ENCODE measurements at regions not wholly inside any gene's neighbourhood (a gene's known extent, or its start where the extent isn't known, plus 50 kb on each side); places are given as distances from the start of the nearest gene placed in this dataset.

DNA sequence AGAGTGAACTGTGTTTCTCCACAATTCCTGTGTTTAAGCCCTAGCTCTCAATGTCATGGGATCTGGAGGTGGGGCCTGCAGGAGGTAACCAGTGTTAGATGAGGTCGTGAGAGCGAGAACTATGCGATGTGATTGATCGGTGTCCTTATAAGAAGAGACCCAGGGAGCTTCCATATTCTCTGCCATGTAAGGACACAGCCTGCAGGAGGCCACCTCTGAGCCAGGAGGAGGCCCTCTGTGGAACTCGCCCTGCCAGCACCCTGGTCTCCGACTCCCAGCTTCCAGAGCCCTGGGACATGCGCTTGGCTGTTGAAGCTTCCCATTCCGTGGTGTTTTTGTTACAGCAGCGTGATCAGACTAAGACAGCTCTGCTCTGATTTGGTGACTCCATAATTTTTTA, 255.4 kb downstream of the IRX2 start:
- Histone ChIP-seq H3F3A (ENCODE audit: insufficient read depth, low read length) (no peaks in the 10 kb centered on the region), H3K27me3 (replicated peaks; ENCODE audit: insufficient read depth, low read length) (no peaks in the 10 kb centered on the region), H3K9me2 (replicated peaks; ENCODE audit: insufficient read depth, low read length) (no peaks in the 10 kb centered on the region), H3K27ac (ENCODE audit: low read length) (no peak overlapping the region), H2AFZ (ENCODE audit: low read length) (no peak overlapping the region), H3K9me3 (replicated peaks; ENCODE audit: insufficient read depth, low read length) (no peaks in the 10 kb centered on the region), H3K9ac (ENCODE audit: low read length) (no peak overlapping the region), H3K4me1 (ENCODE audit: low read length) (no peaks in the 10 kb centered on the region), H3K36me3 (replicated peaks; ENCODE audit: insufficient read depth, low read length) (no peaks in the 10 kb centered on the region), H4K20me1 (ENCODE audit: insufficient read depth, low read length) (no peaks in the 10 kb centered on the region), H3K79me2 (ENCODE audit: low read length) (no peaks in the 10 kb centered on the region), H3K4me3 (ENCODE audit: low read length) (no peak overlapping the region), H3K4me2 (ENCODE audit: low read depth, low read length) (no peak overlapping the region)
- no peak for TF ChIP-seq EZH2phosphoT487 (IDR thresholded peaks at IDR 0.05; ENCODE audit: low read length)
- TF ChIP-seq EZH2 (optimal IDR thresholded peaks at IDR 0.05; ENCODE audit: low read depth, low read length): no peak
- TF ChIP-seq, protein P1, sequence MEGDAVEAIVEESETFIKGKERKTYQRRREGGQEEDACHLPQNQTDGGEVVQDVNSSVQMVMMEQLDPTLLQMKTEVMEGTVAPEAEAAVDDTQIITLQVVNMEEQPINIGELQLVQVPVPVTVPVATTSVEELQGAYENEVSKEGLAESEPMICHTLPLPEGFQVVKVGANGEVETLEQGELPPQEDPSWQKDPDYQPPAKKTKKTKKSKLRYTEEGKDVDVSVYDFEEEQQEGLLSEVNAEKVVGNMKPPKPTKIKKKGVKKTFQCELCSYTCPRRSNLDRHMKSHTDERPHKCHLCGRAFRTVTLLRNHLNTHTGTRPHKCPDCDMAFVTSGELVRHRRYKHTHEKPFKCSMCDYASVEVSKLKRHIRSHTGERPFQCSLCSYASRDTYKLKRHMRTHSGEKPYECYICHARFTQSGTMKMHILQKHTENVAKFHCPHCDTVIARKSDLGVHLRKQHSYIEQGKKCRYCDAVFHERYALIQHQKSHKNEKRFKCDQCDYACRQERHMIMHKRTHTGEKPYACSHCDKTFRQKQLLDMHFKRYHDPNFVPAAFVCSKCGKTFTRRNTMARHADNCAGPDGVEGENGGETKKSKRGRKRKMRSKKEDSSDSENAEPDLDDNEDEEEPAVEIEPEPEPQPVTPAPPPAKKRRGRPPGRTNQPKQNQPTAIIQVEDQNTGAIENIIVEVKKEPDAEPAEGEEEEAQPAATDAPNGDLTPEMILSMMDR (IDR thresholded peaks at IDR 0.05; ENCODE audit: low read length): no peak
- DNase-seq: no peak

DNA sequence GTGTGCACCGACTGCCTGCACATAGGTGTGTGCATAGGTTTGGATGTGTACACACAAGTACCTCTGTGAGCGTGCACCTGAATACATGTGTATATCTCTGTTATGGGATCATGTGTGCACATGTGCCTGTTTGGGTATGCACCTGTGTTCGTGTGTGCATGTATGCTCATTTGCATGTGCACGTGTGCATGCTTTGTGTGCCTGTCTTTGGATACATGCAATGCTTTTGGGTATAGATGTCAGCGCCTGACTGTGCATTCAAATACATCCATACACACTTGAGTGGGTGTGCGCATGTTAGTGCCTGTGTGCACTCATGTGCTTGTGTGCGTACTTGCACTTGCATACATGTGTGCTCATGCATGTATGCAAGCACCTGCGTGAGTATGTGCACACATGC, 258.1 kb downstream of the IRX2 start:
- TF ChIP-seq, protein P1 (IDR thresholded peaks at IDR 0.05; ENCODE audit: low read length): no peak
- TF ChIP-seq EZH2phosphoT487 (IDR thresholded peaks at IDR 0.05; ENCODE audit: low read length) (no peak), EZH2 (optimal IDR thresholded peaks at IDR 0.05; ENCODE audit: low read depth, low read length) (no peak)
- no peaks in the 10 kb centered on the region for H3K27me3 ChIP-seq (replicated peaks; ENCODE audit: insufficient read depth, low read length)
- H3K9me3 ChIP-seq (replicated peaks; ENCODE audit: insufficient read depth, low read length): no peaks in the 10 kb centered on the region

DNA sequence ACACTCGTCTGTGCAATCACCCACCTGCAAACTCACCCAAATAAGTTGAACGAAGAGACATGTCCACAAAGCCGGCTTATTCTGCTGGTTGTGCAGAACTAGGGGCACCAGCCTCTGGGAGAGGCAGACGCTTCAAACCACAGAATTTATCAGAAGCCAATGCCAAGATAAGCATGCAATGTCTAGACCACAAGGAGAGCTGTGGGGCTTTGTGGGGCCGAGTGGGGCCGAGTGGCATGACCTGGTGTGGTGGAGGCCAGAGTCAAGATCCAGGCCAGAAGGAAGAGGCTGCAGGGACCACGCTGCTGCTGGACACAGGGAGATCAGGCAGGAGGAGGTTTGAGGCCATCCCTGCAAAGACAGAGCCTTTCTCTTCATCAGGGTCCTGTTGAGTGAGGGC, 259.0 kb downstream of the IRX2 start:
- H3K9ac ChIP-seq (ENCODE audit: low read length): no peak overlapping the region
- DNase-seq: no peak
- no peak overlapping the region for H2AFZ ChIP-seq (ENCODE audit: low read length)
- H4K20me1 ChIP-seq (ENCODE audit: insufficient read depth, low read length): no peaks in the 10 kb centered on the region
- H3K27me3 ChIP-seq (replicated peaks; ENCODE audit: insufficient read depth, low read length): no peaks in the 10 kb centered on the region
- TF ChIP-seq EZH2phosphoT487 (IDR thresholded peaks at IDR 0.05; ENCODE audit: low read length) (no peak), EZH2 (optimal IDR thresholded peaks at IDR 0.05; ENCODE audit: low read depth, low read length) (no peak)
- TF ChIP-seq, protein P1 (IDR thresholded peaks at IDR 0.05; ENCODE audit: low read length): no peak
- H3K36me3 ChIP-seq (replicated peaks; ENCODE audit: insufficient read depth, low read length): no peaks in the 10 kb centered on the region
- no peaks in the 10 kb centered on the region for H3F3A ChIP-seq (ENCODE audit: insufficient read depth, low read length)
- H3K4me2 ChIP-seq (ENCODE audit: low read depth, low read length): no peak overlapping the region
- H3K9me2 ChIP-seq (replicated peaks; ENCODE audit: insufficient read depth, low read length): no peaks in the 10 kb centered on the region
- no peak overlapping the region for H3K27ac ChIP-seq (ENCODE audit: low read length)
- no peaks in the 10 kb centered on the region for H3K79me2 ChIP-seq (ENCODE audit: low read length)
- H3K9me3 ChIP-seq (replicated peaks; ENCODE audit: insufficient read depth, low read length): no peaks in the 10 kb centered on the region
- no peak overlapping the region for H3K4me3 ChIP-seq (ENCODE audit: low read length)
- H3K4me1 ChIP-seq (ENCODE audit: low read length): no peaks in the 10 kb centered on the region

More for the DNA sequence above, 258.1 kb downstream of the IRX2 start:
- H3K79me2 ChIP-seq (ENCODE audit: low read length): no peaks in the 10 kb centered on the region
- no peak overlapping the region for H3K27ac ChIP-seq (ENCODE audit: low read length)
- no peaks in the 10 kb centered on the region for H3K4me1 ChIP-seq (ENCODE audit: low read length)
- no peak overlapping the region for H2AFZ ChIP-seq (ENCODE audit: low read length)
- no peak for DNase-seq
- no peak overlapping the region for H3K4me3 ChIP-seq (ENCODE audit: low read length)
- no peaks in the 10 kb centered on the region for H3K9me2 ChIP-seq (replicated peaks; ENCODE audit: insufficient read depth, low read length)
- no peak overlapping the region for H3K4me2 ChIP-seq (ENCODE audit: low read depth, low read length)
- H3F3A ChIP-seq (ENCODE audit: insufficient read depth, low read length): no peaks in the 10 kb centered on the region
- no peak overlapping the region for H3K9ac ChIP-seq (ENCODE audit: low read length)
- no peaks in the 10 kb centered on the region for H4K20me1 ChIP-seq (ENCODE audit: insufficient read depth, low read length)
- H3K36me3 ChIP-seq (replicated peaks; ENCODE audit: insufficient read depth, low read length): no peaks in the 10 kb centered on the region
